ENCODE measurements at regions not wholly inside any gene's neighbourhood (a gene's known extent, or its start where the extent isn't known, plus 50 kb on each side); places are given as distances from the start of the nearest gene placed in this dataset.
"Not testable (repeated sequence)": the region's sequence is repeated elsewhere in the genome, so short reads cannot be mapped to it uniquely, and the experiment has no call there.

DNA sequence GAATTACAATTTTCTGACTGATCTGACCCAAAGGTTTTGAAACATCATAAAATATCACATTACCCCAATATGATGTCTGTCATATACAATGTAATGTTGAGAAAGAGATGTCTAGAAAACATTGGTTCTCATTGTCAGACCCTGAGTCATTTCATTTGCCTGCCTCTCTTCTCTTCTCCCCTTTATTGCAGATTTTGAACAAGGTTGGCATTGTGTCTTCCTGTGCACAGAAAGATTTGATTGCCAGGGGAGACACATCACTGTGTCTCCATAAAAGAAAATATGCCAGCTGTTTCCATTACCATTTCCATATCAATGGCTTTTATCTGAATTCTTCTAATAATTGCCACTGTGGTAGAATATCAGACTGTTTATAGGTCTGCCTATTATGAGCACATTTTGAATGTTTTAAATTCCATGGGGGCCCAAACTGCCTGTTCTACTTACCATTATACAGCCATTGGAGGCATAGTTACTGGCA is 65.6 kb downstream of the IFI44 start:
- DNase-seq (ENCODE audit: low read depth in 4 of 4, low spot score in 2 of 4): no peak

DNA sequence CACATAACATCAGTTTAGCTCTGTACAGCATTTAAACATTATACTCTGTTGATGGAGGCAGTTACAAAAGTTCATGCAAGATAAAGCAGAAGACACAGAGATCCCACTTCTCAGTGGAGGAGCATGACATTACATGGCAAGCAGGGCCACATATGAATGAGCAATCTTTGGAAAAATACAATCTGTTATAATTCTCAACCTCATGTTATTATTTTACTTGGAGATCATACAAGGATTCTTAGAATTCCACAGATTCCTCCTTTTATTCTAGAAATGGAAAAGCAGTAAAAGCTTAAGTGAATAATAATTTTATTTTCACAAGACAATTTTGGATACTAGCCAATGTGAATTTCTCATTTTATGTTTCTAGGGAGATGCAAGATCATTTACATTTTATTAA is 66.6 kb downstream of the IFI44 start:
- DNase-seq (ENCODE audit: low read depth in 4 of 4, low spot score in 2 of 4): no peak

- DNase-seq (ENCODE audit: low read depth in 4 of 4, low spot score in 2 of 4): no peak
These were observed 68.9 kb downstream of the IFI44 start for GRCh38 chr1:78718566-78718965.

GRCh38 chr1:78721136-78721535 is 71.5 kb downstream of the IFI44 start:
- DNase-seq (ENCODE audit: low read depth in 4 of 4, low spot score in 2 of 4): no peak

- no peak for DNase-seq (ENCODE audit: low read depth in 4 of 4, low spot score in 2 of 4)
These were observed 72.5 kb downstream of the IFI44 start for GRCh38 chr1:78722105-78722504.

- DNase-seq (ENCODE audit: low read depth in 4 of 4, low spot score in 2 of 4): no peak
These were observed 72.9 kb downstream of the IFI44 start for GRCh38 chr1:78722521-78722920.

DNA sequence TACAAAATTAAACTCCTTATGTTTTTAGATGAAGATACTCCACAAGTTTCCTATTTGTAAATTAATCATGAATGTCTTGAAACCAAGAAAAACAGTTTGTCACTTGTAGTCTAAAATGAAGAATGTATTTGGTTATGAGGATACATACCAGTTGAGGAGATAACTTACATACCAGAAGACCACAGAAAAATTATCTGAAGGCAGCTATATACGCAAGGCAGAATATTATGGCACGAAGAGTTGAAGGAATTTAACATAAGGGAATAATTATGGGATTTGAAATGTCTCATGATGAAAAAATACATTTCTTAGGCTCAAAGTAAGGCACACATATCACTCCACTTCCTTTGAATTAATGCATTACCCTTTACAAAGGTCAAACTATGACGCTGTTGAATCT is 73.3 kb downstream of the IFI44 start:
- no peak for DNase-seq (ENCODE audit: low read depth in 4 of 4, low spot score in 2 of 4)

GRCh38 chr1:78726686-78727085 is 77.1 kb downstream of the IFI44 start:
- no peak for DNase-seq (ENCODE audit: low read depth in 4 of 4, low spot score in 2 of 4)

DNA sequence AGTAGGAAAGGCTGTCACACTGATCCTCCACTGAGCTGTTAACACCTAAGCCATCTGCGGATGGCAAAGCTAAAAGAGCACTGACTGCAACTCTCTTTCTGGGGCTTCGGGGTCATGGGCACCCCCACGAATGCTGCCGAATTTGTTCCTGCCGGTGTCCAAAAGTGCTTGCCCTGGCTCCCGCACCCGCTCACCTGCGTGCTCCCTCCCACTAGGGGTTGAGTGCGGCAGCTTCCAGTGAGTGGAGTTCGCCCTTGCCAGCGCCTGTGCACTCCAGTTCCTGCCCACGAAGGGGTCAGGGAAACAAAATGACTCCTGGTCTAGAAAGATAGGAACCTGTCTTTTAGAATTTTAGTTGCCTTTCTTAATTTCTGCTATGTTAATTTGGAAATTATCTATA is 78.7 kb downstream of the IFI44 start:
- no peak for DNase-seq (ENCODE audit: low read depth in 4 of 4, low spot score in 2 of 4)

GRCh38 chr1:78730054-78730453 is 80.4 kb downstream of the IFI44 start:
- DNase-seq (ENCODE audit: low read depth in 4 of 4, low spot score in 2 of 4): no peak

GRCh38 chr1:78731674-78732073 is 82.0 kb downstream of the IFI44 start:
- DNase-seq (ENCODE audit: low read depth in 4 of 4, low spot score in 2 of 4): no peak

GRCh38 chr1:78737241-78737640 is 87.6 kb downstream of the IFI44 start:
- no peak for DNase-seq (ENCODE audit: low read depth in 4 of 4, low spot score in 2 of 4)

- DNase-seq (ENCODE audit: low read depth in 4 of 4, low spot score in 2 of 4): no peak
These were observed 94.0 kb downstream of the IFI44 start for GRCh38 chr1:78743626-78744025.

- DNase-seq (ENCODE audit: low read depth in 4 of 4, low spot score in 2 of 4): no peak
These were observed 95.5 kb downstream of the IFI44 start for GRCh38 chr1:78745111-78745510.

GRCh38 chr1:78753679-78754078 is 104.0 kb downstream of the IFI44 start:
- not testable (repeated sequence) for DNase-seq (ENCODE audit: low read depth in 4 of 4, low spot score in 2 of 4)

- no peak for DNase-seq (ENCODE audit: low read depth in 4 of 4, low spot score in 2 of 4)
These were observed 106.4 kb downstream of the IFI44 start for GRCh38 chr1:78755986-78756385.

DNA sequence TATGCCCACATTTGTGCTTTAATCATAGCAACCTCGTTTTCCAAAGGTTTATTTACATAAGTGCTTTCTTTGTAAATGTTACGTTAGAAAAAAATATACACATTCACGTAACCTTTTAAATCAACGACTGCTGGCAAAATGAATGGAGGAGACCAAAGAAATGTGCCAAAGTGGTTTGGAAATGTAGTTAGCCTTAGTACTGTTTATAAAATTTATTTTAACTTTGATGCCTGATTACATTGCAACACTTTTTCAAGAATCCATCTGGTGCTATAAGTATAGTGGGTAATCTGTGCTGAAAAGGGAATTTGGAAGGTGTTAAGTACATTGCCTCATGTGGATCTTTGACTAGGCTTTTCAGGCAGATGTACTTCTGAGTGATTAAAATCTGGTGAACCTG is 108.9 kb downstream of the IFI44 start:
- no peak for DNase-seq (ENCODE audit: low read depth in 4 of 4, low spot score in 2 of 4)

DNA sequence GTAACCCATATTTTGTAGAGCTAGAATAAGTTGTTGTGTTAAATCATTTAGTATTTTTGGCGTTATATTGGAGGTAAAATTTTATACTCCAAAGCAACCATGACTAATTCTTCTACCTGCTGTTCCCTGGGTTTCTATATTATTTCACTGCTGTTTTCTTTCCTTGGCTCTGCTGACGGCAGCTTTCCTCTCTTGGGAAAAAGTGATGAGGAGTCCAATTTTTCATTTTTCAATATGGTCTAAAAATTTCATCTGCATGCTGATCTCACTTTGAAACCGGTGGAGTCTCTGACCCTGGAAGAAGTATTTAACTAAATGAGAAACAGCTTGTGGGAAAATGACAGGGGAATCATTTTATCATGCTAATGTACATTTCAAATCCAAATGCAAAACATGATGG is 110.2 kb downstream of the IFI44 start:
- no peak for DNase-seq (ENCODE audit: low read depth in 4 of 4, low spot score in 2 of 4)

- DNase-seq (ENCODE audit: low read depth in 4 of 4, low spot score in 2 of 4): no peak
These were observed 111.2 kb downstream of the IFI44 start for GRCh38 chr1:78760858-78761257.

GRCh38 chr1:78762113-78762512 is 112.5 kb downstream of the IFI44 start:
- DNase-seq (ENCODE audit: low read depth in 4 of 4, low spot score in 2 of 4): no peak

- no peak for DNase-seq (ENCODE audit: low read depth in 4 of 4, low spot score in 2 of 4)
These were observed 115.9 kb downstream of the IFI44 start for GRCh38 chr1:78765489-78765888.

- DNase-seq (ENCODE audit: low read depth in 4 of 4, low spot score in 2 of 4): no peak
These were observed 130.2 kb downstream of the IFI44 start for GRCh38 chr1:78779831-78780230.

DNA sequence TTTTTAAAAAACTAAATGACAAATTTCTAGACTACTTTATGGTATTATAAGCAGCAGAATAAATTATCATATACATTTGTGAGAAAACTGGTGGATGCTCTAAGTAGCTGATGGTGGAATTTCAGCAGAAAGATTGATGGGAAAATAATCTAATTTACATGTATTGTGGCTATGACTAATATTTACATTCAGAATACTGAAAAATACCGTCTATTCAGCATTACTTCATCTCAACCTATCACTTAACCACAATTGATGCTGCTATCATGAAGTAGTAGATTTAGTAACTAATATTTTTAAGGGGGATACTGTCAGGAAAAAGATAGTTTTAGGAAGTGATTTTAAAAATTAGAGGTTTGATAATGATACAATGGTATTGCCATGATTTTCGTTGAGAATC is 137.9 kb downstream of the IFI44 start:
- DNase-seq (ENCODE audit: low read depth in 4 of 4, low spot score in 2 of 4): no peak

GRCh38 chr1:78790174-78790573 is 140.5 kb downstream of the IFI44 start:
- DNase-seq (ENCODE audit: low read depth in 4 of 4, low spot score in 2 of 4): no peak
